Left ventricle myocardium superior (tissue), 1 donor: ENCODE measurements at regions not wholly inside any gene's neighbourhood (a gene's known extent, or its start where the extent isn't known, plus 50 kb on each side); places are given as distances from the start of the nearest gene placed in this dataset.

Source experiments
- ATAC-seq: fragments of 200-7000 bp; cut with Tn5 transposase; one replicate; pipeline ENCODE4 v1.9.1; 2020; ENCODE audit warnings: mild to moderate bottlenecking, moderate library complexity
- DNase-seq: peaks from one replicate; pipeline ENCODE4 v3.0.0-alpha.2; 2020
- intact Hi-C: fragments of 100-400 bp; cut with micrococcal nuclease; formaldehyde crosslinking; loops from one replicate; pipeline ENCODE4 v1.11.0; 2022
- donor health status: DM: no; HTN: yes; CAD: no; lungs with severe emphysema.

DNA sequence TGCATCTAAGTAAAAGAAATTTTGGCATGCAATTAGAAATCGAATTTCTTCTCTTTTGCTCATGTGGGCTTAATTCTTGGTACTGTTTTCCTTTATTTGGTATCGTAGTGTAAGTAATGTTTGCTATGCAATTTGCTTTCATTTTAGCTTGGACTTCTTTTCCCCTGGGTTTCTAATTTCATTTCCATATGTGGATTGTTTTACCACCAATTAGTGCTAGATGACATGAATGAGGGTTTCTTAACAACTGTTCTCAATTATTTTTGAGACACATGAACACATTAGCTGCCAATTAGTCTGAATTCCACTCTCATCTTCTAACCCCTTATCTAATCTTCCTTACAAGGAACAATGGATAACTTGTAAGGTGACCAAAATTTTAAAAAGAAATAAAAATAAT, 1047.2 kb upstream of the PIK3C3 start:
- ATAC-seq (no peak), DNase-seq (no peak)
- intact Hi-C loops, result no loop called here

DNA sequence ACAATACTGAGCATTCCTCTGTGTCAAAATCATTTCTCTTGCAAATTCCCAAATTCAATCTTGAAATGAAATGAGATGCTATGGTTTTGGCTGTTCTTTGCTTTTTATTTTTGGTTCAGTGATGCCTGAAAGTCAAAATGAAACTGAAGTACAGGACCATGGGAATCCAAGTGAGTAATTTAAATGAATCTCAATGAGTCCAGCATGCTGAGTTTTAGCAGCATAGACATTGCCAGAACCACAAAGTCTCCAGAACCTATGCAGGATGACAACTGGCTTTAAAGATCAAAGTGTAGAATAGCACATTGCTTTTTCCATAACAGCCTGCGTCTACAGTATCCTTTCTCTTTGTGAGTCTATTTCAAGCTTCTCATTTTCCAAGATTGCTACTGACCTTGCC, 1050.7 kb upstream of the PIK3C3 start:
- no peak for ATAC-seq
- no peak for DNase-seq
- intact Hi-C loops, result no loop called here

DNA sequence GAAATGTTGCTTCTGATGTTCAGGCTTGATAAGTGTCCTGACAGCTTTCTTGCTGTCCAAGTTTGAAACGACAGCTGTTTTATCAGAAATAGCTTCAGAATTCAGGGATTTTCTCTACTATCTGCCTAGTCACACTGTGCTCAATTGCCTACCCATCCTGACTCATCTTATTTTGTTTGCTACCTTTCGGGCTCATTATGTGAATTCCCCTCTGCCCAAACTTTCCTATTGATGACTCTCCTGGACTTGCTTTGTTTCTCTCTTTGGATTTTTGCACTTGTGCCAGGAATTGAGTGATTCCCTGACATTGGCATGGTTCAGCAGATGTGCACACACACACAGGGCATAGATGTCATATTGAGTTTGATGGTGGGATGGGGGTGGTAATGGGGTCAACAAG, 1052.6 kb upstream of the PIK3C3 start:
- ATAC-seq (no peak), DNase-seq (no peak)
- intact Hi-C loops, result no loop called here

DNA sequence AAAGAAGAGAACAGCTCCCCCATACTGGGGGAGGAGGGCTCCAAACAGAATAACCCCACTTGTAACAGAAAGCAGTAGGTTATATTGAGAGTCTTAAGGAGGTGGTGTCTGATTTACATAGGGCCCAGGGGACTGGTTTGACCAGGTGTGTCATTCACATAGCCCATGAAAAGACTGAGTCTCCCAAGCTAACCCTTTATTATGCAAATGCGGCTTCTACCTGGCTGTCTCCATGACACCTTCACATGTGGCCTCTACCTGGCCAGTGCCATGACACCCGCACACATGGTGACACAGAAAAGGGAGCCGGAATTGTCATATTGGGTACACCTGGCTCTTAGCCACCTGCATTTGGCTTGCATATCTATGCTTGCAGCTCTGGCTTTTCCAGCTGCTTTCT, 1057.2 kb upstream of the PIK3C3 start:
- intact Hi-C loops, result no loop called here
- DNase-seq (no peak), ATAC-seq (no peak)

DNA sequence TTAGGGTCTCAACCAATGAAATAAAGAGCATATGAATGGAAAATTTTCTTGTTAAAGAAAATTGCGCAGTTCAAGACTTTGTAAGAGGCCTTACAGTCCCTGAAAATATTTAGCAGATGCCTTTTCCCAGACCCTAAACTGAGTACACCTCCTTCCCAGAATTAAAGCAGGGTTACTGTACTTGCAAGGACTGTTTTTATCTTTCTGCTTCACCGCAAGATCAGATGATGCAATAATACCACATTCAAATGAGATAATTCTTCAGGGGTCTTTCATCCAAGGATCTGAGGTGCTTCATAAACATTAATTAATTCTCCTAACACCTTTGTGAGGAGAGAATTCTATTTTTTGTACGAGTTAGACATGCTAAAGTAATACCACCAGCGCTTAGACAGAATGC, 1071.8 kb upstream of the PIK3C3 start:
- intact Hi-C loops, result no loop called here
- DNase-seq (no peak), ATAC-seq (no peak)

DNA sequence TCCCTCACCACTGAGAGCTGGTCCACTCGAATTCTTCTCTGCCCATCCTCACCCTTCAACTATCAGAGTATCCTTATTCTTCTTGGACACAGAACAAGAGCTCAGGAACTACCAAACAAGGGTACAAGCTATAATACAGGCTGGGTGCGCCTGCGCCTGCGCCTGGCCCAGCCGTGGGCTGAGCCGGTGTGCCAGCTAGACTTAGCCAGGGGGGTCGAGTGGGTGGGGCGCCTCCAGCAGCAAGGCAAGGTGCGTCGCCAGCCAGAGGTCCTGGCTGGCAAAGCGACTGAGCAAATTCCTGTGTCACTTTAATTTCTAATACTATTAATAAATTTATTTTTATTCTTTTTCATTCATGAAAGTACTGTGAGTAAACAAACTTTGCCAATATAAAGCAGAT, 1072.6 kb upstream of the PIK3C3 start:
- ATAC-seq, result no peak
- no peak for DNase-seq
- intact Hi-C loops, result no loop called here

DNA sequence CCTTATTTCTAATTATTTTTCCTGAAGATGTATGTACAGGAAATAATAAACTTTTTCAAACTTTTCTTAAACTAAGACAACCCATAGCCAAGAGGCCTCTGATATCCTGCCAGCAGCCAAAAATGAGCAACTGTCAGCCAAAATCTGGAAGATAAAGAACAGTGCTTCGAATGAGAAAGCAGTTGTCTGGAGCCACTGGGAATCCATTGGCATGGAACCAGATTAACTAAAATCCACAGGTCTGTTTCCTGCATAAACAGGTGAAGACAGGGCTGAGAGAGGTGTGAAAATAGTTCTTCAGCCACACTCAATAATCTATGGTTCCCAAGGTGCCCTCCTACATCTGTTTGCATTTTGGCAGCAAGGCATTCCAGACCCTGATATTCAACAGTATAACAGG, 1076.7 kb upstream of the PIK3C3 start:
- ATAC-seq, result no peak
- intact Hi-C loops, result no loop called here

DNA sequence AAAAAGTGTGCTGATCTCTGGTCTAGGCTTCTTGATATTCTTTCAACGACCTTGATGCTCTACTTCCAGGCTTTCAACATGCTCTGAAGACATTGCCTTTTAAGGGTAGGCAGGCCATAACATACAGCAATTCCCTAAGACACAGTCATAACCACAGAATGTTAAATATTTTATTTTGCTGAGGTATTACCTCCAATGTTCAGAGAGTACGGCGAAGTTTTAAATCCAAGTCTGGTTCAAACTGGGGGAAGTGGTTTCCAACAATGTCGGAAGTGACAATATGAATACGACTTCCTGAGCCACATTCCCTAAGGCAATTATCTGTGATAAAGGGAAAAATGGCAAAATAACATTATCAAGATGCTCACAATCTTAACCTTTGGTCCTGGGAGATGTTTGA, 1077.9 kb upstream of the PIK3C3 start:
- DNase-seq, result no peak
- intact Hi-C loops, result no loop called here
- ATAC-seq, result no peak

More for the DNA sequence above, 1076.7 kb upstream of the PIK3C3 start:
- DNase-seq, result no peak

DNA sequence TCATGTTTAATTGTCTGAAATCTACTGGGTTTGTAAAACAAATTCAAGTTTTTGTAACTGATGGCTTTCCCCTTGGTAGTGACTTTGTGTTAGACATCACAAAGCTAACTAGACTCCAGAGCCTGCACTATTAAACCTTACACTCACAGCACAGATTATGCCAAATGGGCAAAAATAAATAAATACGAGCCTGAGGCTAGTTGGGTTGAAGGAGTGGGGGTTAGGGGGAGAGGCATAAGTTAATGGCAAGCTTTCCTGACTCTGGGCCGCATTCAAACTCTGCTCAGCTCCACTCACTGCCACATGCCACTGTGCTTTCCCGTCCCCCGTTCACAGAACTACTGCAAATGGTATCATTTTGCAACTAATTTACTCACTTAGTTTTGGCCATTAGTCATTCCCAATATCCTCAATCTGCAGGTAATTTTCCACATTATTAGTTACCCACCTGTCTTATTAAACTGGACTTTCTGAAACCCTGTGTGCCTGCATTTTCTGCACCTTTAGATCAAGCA, 1079.9 kb upstream of the PIK3C3 start:
- ATAC-seq, result no peak
- intact Hi-C loops, result no loop called here
- no peak for DNase-seq

DNA sequence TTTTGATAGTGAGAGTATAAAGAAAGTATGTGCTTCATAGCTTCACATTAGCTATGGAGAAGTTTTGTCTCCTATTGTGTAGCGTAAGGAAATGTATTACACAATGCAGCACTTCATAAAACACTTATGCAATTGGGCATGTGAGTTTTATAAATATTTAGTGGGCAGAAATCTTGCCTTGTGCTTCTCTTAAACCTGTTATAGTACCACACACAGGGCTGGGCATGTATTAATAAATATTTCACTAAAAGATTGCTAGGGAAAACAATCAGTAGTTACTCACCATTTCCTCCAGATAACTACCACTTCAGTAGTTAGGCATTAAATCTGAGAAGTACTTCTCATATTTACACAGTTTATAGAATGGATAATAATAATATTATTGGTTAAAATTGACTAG, 1080.8 kb upstream of the PIK3C3 start:
- DNase-seq (no peak), ATAC-seq (no peak)
- intact Hi-C loops, result no loop called here

DNA sequence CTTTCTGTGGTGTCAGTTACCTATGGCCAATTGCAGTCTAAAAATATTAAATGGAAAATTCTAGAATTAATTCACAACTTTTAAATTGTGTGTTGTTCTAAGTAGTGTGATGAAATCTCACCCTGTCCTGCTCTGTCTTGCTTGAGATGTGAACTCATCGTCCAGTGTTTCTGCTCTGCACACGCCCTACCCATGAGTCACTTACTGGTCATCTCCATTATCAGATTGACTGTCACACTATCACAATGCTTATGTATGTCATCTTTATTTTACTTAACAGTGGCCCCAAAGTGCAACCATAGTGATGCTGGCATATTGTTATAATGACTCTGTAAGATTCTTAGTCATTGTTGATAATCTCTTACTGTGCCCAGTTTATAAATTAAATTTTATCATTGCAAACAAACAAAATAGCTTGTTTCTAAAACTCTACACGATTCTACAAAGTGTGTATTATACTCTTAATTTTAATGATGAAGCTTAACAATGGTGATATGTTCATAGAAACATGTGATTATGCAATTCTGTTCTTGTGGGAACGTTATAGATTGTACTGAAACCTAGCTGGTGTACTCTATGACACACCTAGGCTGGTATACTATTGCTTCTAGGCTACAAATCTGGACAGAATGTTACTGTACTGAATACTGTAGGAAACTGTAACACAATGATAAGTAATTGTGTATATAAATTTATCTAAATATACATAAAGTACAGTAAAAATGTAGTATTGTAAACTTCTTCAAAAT, 1086.8 kb upstream of the PIK3C3 start:
- intact Hi-C loops, result no loop called here
- no peak for ATAC-seq

DNA sequence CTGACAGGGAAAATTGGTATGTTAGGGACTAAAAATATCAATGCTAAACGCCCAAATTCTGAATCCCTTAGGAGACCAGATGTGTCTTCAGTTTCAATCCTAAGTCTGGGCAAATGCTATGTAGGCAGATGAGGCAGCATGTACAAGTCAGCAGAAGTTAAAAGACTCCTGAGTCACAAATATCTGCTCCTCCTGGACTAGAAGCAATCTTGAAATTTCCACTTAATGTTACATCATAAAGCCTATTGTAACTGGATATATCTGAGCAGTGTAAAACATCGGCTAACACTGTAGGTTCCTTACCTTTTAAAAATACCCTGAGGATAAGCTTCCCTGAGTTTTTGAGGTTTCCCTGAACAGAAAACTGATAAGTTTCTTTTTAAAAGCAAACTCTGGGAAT, 1087.6 kb upstream of the PIK3C3 start:
- ATAC-seq, result no peak
- intact Hi-C loops, result no loop called here
- DNase-seq, result no peak

More for the DNA sequence above, 1086.8 kb upstream of the PIK3C3 start:
- no peak for DNase-seq

DNA sequence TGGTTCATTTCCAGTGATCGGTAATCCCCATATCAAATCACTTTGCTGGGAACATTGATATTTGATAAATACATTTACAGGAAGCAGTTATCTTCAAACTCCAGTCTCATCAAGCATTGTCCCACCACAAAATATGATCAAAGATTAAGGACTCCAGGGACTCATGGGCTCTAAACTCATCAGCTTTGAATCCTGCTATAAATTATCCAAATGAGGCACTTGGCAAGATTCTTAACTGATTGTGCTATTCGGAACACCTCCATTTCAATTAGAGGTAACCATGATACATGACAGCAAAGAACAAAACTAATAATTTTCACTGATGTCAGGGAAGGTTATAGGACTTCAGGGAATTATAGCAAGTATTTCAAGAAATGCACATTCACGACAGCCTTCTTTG, 1088.1 kb upstream of the PIK3C3 start:
- no peak for DNase-seq
- no peak for ATAC-seq
- intact Hi-C loops, result no loop called here

DNA sequence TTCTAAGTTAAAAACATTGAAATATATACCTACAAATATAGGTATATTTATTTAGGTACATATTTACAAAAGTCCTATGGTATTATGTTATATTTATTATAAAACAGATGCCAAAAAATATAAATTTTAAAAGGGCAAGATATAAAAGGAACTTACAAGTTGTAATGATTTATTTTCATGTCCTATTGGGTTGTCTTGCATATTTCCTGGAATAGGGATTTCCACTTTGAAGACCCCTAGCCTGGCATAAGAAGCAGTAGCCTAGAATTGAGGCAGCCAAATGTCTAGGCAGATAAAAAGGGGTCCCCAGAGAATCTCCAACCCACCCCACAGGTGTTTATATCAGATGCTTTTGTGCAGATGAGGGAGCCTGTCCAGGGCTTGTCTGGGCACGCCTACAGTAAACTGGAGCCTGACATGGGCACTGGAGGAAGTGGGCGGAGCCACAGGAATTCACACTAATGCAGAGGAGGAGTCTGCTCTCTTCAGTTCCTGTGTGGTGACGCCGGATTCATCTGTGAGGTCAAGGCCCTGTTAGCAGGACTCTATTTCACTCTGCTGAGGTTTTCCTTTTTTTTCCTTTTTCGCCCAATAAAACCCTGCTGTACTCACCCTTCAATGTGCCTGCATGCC, 1088.9 kb upstream of the PIK3C3 start:
- no peak for ATAC-seq
- no peak for DNase-seq
- intact Hi-C loops, result no loop called here

DNA sequence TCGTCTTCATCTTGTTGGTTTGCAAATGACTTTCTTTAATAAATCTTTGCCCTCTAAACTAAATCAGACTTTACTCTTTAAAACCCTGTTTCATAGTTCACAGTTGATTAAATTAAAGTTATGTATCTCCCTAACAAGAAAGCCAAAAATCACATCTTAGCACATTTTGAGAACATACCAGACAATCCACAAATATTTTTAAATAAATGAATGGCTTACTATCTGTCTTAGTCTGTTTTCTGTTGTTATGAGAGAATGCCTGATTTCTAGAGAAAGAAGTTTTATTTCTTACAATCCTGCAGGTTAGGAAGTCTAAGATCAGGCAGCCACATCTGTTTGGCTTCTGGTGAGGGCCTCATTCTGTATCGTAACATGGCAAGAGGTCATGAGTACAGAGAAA, 1090.2 kb upstream of the PIK3C3 start:
- no peak for ATAC-seq
- no peak for DNase-seq
- intact Hi-C loops, result no loop called here

DNA sequence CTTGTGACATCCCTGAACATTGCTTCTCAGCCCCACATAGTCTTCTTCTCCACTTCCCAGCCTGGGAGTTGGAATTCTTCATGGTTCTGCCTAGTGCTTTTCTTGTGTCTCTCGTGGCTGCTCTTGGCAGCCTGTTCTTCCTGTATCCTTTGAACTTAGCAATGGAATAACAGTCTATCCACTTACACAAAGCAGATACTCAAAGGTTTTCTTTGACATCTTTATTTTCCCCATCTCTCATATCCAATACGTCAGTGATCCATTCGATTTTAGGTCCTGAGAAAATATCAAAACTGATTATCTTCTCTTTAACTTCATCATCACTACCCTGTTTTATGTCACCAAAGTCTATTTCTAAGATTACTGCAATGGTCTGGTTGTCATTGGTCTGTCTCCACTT, 1091.2 kb upstream of the PIK3C3 start:
- DNase-seq (no peak), ATAC-seq (no peak)
- intact Hi-C loops, result no loop called here

DNA sequence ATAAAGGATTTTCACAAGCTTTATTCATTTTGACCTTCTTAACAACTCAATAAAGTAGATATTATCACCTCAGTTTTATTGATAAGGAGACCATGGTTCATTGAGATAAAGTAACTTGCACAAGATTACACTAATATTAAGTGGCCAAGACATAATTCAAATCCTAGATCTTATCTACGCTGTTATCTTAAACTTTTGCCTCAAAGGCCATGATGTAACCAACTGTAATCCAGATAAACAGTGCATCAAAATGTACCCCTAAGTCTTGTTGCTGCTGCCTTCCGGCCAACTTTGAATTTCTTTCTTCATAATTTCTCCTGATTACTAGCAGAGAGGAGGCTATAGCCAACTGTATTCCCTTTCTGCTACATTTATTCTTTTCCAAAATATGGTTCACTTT, 1094.8 kb upstream of the PIK3C3 start:
- DNase-seq, result no peak
- no peak for ATAC-seq
- intact Hi-C loops, result no loop called here

DNA sequence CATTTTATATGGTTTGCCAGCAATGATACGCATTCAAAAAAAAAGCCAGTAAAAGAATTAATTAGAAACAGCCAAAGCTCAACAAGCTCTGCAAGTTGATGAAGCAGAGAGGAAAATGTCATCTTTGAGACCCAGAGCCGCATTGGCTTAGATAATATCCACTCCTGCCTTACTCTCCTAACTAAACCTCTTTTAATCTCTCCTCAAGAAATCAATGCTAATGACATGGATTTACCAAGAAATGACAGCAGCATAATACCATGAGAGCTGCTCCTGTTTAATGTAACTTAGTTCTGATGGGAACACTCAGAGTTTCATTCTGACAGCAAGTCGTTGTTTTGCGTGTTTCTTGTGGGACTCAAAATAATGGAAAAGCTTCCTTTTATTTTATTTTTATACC, 1099.4 kb upstream of the PIK3C3 start:
- DNase-seq (no peak), ATAC-seq (no peak)
- intact Hi-C loops, result no loop called here

DNA sequence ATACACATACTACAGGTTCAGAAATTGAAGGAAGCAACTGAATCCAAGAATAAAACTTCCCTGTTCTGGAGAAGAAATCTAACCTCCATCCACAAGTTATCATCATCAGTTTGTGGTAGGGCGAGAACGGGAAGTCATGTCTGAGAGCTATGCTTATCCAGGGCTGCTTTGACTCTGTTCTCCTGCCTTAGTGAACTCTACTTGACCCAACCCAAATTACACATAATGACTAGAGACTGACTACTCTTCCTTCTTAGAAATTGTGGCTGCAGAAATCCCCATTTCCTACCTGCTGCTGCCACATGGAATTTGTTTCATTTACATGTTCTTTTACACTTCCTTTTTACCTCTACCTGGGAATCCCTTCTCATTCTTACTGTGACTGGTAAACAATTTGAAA, 1102.6 kb upstream of the PIK3C3 start:
- intact Hi-C loops, result no loop called here
- ATAC-seq, result no peak
- no peak for DNase-seq

DNA sequence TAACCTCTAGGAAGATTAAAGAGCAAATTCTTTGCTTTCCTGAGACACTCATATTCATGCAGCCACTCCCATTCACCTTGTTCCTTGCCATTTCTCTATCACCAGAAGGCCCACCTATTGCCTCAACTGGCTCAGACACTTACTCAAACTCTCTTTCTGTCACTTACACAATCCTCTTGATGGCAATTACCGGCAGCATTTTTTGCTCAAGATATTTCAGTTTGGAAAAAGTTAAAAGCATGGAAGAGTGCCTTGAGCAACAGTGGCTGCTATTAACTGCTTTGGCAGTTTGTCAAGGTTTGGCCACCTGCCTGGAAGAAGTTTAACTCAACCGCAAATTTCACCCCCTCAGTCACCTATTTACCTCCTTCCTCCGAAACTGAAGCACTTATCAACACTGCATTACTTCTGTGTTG, 1104.0 kb upstream of the PIK3C3 start:
- DNase-seq, result no peak
- no peak for ATAC-seq
- intact Hi-C loops, result no loop called here

DNA sequence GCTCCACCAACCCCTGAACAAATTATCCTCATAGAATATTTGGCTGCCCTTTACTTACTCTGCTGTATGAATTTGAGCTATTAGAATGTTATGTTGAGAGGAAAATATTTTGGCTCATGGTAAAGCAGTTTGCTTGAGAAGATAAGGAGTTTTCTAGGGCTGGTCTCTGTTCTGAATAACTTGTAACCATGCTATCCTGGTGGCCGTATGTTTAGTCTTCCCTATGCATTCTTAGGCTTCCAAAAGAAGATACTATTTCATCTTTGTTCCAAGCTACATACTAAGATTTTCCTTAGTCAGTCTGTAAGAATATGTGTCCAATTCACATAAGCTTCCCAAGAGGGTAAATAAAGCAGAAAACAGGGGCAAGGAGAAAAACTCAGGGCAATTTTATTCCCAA, 1105.1 kb upstream of the PIK3C3 start:
- DNase-seq, result no peak
- intact Hi-C loops, result no loop called here
- no peak for ATAC-seq
